Liver (tissue), 8 donors: ENCODE measurements at regions not wholly inside any gene's neighbourhood (a gene's known extent, or its start where the extent isn't known, plus 50 kb on each side); places are given as distances from the start of the nearest gene placed in this dataset.

Source experiments
- DNase-seq: peaks from one replicate; pipeline ENCODE4 v3.0.0-alpha.2; 2017; ENCODE audit warnings: low spot score
- H3K27ac ChIP-seq, 2 donors: one replicate each; pipeline ENCODE4 v1.7.0; 2013; ENCODE audit warnings: inconsistent platforms in 2 of 2, low read length in 2 of 2, control low read depth in 1 of 2, low read depth in 1 of 2, mild to moderate bottlenecking in 1 of 2
- H3K27me3 ChIP-seq, 4 donors: one replicate each; pipeline versions ENCODE4 v1.6.1 to v1.7.0; 2013; ENCODE audit warnings: low read length in 3 of 4, inconsistent platforms in 1 of 4, mild to moderate bottlenecking in 1 of 4, moderate library complexity in 1 of 4; ENCODE audit not compliant: control insufficient read depth in 4 of 4, insufficient read depth in 4 of 4
- H3K36me3 ChIP-seq, 4 donors: one replicate each; pipeline versions ENCODE4 v1.6.1 to v1.7.0; 2013; ENCODE audit warnings: low read length in 3 of 4, mild to moderate bottlenecking in 3 of 4, low read depth in 1 of 4, moderate library complexity in 1 of 4; ENCODE audit not compliant: control insufficient read depth in 4 of 4, insufficient read depth in 3 of 4
- H3K4me1 ChIP-seq, 4 donors: one replicate each; pipeline versions ENCODE4 v1.6.1 to v1.7.0; 2013; ENCODE audit warnings: low read length in 3 of 4, mild to moderate bottlenecking in 3 of 4, moderate library complexity in 1 of 4; ENCODE audit not compliant: control insufficient read depth in 4 of 4, insufficient read depth in 4 of 4
- H3K4me3 ChIP-seq, 3 donors: one replicate each; pipeline versions ENCODE4 v1.6.1 to v1.7.0; 2013; ENCODE audit warnings: low read length in 3 of 3, control low read depth in 1 of 3, low read depth in 1 of 3, mild to moderate bottlenecking in 1 of 3
- H3K9ac ChIP-seq, 2 donors: one replicate each; pipeline ENCODE4 v1.7.0; 2013; ENCODE audit warnings: low read length in 2 of 2, mild to moderate bottlenecking in 2 of 2, moderate library complexity in 2 of 2, control low read depth in 1 of 2, low read depth in 1 of 2
- H3K9me3 ChIP-seq, 4 donors: one replicate each; pipeline versions ENCODE4 v1.6.1 to v1.7.0; 2013; ENCODE audit warnings: low read length in 3 of 4; ENCODE audit not compliant: control insufficient read depth in 4 of 4
- EGR1 ChIP-seq, 2 donors: IDR thresholded peaks; 2 replicates each; pipeline ENCODE4 v1.6.1; 2016 to 2018; ENCODE audit warnings: antibody characterized with exemption in 2 of 2, low read depth in 2 of 2
- FOXA1 ChIP-seq: IDR thresholded peaks from 2 replicates; pipeline ENCODE4 v1.6.1; 2016; ENCODE audit warnings: antibody characterized with exemption
- FOXA2 ChIP-seq: IDR thresholded peaks from 2 replicates; pipeline ENCODE4 v1.6.1; 2016; ENCODE audit warnings: antibody characterized with exemption
- GABPA ChIP-seq, 2 donors: IDR thresholded peaks in 1 of 2; conservative IDR thresholded peaks in 1 of 2; 2 replicates each; pipeline ENCODE4 v1.6.1; 2016; ENCODE audit warnings: antibody characterized with exemption in 2 of 2, mild to moderate bottlenecking in 1 of 2, moderate library complexity in 1 of 2
- HNF4A ChIP-seq, 2 donors: conservative IDR thresholded peaks; 2 replicates each; pipeline ENCODE4 v1.6.1; 2016; ENCODE audit warnings: antibody characterized with exemption in 2 of 2, mild to moderate bottlenecking in 2 of 2
- HNF4G ChIP-seq: IDR thresholded peaks from 2 replicates; pipeline ENCODE4 v1.6.1; 2016; ENCODE audit warnings: antibody characterized with exemption
- JUND ChIP-seq, 2 donors: IDR thresholded peaks; 2 replicates each; pipeline ENCODE4 v1.6.1; 2016; ENCODE audit warnings: antibody characterized with exemption in 2 of 2
- NR2F2 ChIP-seq: IDR thresholded peaks from 2 replicates; pipeline ENCODE4 v1.6.1; 2016; ENCODE audit warnings: antibody characterized with exemption
- RAD21 ChIP-seq, 2 donors: IDR thresholded peaks; 2 replicates each; pipeline ENCODE4 v1.6.1; 2016; ENCODE audit warnings: antibody characterized with exemption in 2 of 2, mild to moderate bottlenecking in 2 of 2
- RXRA ChIP-seq, 2 donors: IDR thresholded peaks; 2 replicates each; pipeline ENCODE4 v1.6.1; 2017 to 2018; ENCODE audit warnings: antibody characterized with exemption in 2 of 2, mild to moderate bottlenecking in 1 of 2
- SP1 ChIP-seq: IDR thresholded peaks from 2 replicates; pipeline ENCODE4 v1.6.1; 2018; ENCODE audit warnings: antibody characterized with exemption, mild to moderate bottlenecking
- TAF1 ChIP-seq: conservative IDR thresholded peaks from 2 replicates; pipeline ENCODE4 v1.6.1; 2016; ENCODE audit warnings: antibody characterized with exemption, mild to moderate bottlenecking
- YY1 ChIP-seq: IDR thresholded peaks from 2 replicates; pipeline ENCODE4 v1.6.1; 2016; ENCODE audit warnings: antibody characterized with exemption, mild to moderate bottlenecking
- WGBS: extraction: QIAGEN DNeasy Blood & Tissue Kit; methylation state at CpG from one replicate; pipeline ENCODE4 v1.1.7; 2013; 5-methylcytosine and 5-hydroxymethylcytosine counted together
- TF ChIP-seq, protein P1 (sequence below): IDR thresholded peaks from 2 replicates; pipeline ENCODE4 v1.6.1; 2016; ENCODE audit warnings: antibody characterized with exemption
- TF ChIP-seq, protein P2 (sequence below): IDR thresholded peaks from 2 replicates; pipeline ENCODE4 v1.6.1; 2016; ENCODE audit warnings: antibody characterized with exemption, mild to moderate bottlenecking
- TF ChIP-seq, protein P3 (sequence below): fragments of 150-350 bp; IDR thresholded peaks from 2 replicates; pipeline ENCODE4 v1.5.1; 2017; ENCODE audit warnings: improper control_type of control experiment, low read depth, low read length; ENCODE audit not compliant: missing input control
- TF ChIP-seq, protein P4 (sequence below): IDR thresholded peaks from 2 replicates; pipeline ENCODE4 v1.6.1; 2016; ENCODE audit warnings: antibody characterized with exemption
- TF ChIP-seq, protein P5 (sequence below): IDR thresholded peaks from 2 replicates; pipeline ENCODE4 v1.6.1; 2016; ENCODE audit warnings: antibody characterized with exemption
- donor health status: healthy.
- donor health status: healthy.
- donor health status: healthy.
- donor health status: healthy.
- donor health status: healthy.

DNA sequence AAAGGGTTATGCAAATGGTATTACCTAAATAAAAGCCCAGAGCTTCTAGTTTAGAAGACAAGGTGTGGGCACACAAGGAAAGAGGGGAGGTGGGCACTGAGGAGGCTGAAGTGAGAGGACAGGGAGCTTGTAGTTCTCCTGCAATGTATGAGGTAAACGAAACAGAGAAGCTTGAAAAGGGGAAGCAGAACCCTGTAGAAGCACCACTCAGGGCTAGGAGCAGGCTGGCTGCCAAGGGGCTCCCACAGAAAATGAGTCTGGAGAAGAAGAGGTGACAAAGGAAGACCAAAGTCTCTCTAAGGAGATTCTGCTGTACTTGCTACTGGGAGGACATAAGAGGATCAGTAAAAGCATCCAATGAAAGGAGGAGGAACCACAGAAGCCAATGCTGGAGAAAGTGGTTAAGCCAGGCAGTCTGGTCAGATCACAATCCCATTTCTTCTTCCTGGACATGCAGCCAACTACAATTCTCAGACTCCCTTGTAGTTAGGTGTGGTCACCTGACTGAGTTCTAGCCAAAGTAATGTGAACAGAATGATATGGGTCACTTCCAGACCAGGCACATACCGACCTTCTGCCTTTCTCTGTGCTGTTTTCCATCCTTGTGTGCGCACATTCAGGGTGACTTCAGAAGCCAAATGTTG is 174.5 kb upstream of the MAP3K1 start:
- Histone ChIP-seq H3K4me1 (peaks cover 4 to 27% (median 25%) of the 10 kb centered on the region in 4 donors), H3K9me3 (no peaks in the 10 kb centered on the region), H3K27ac (no peak overlapping the region), H3K9ac (no peak overlapping the region), H3K4me3 (no peak overlapping the region), H3K27me3 (no peaks in the 10 kb centered on the region), H3K36me3 (no peaks in the 10 kb centered on the region)
- TF ChIP-seq YY1 (no peak), SP1 (no peak), TAF1 (no peak), FOXA2 (no peak), EGR1 (IDR thresholded peaks at IDR 0.05; ENCODE audit: low read depth in 2 of 2) (no peak), RAD21 (IDR thresholded peaks at IDR 0.05) (no peak), JUND (IDR thresholded peaks at IDR 0.05) (no peak), NR2F2 (no peak)
- TF ChIP-seq, protein P1, sequence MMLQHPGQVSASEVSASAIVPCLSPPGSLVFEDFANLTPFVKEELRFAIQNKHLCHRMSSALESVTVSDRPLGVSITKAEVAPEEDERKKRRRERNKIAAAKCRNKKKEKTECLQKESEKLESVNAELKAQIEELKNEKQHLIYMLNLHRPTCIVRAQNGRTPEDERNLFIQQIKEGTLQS: no peak
- TF ChIP-seq, protein P2, sequence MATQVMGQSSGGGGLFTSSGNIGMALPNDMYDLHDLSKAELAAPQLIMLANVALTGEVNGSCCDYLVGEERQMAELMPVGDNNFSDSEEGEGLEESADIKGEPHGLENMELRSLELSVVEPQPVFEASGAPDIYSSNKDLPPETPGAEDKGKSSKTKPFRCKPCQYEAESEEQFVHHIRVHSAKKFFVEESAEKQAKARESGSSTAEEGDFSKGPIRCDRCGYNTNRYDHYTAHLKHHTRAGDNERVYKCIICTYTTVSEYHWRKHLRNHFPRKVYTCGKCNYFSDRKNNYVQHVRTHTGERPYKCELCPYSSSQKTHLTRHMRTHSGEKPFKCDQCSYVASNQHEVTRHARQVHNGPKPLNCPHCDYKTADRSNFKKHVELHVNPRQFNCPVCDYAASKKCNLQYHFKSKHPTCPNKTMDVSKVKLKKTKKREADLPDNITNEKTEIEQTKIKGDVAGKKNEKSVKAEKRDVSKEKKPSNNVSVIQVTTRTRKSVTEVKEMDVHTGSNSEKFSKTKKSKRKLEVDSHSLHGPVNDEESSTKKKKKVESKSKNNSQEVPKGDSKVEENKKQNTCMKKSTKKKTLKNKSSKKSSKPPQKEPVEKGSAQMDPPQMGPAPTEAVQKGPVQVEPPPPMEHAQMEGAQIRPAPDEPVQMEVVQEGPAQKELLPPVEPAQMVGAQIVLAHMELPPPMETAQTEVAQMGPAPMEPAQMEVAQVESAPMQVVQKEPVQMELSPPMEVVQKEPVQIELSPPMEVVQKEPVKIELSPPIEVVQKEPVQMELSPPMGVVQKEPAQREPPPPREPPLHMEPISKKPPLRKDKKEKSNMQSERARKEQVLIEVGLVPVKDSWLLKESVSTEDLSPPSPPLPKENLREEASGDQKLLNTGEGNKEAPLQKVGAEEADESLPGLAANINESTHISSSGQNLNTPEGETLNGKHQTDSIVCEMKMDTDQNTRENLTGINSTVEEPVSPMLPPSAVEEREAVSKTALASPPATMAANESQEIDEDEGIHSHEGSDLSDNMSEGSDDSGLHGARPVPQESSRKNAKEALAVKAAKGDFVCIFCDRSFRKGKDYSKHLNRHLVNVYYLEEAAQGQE: no peak
- TF ChIP-seq, protein P3, sequence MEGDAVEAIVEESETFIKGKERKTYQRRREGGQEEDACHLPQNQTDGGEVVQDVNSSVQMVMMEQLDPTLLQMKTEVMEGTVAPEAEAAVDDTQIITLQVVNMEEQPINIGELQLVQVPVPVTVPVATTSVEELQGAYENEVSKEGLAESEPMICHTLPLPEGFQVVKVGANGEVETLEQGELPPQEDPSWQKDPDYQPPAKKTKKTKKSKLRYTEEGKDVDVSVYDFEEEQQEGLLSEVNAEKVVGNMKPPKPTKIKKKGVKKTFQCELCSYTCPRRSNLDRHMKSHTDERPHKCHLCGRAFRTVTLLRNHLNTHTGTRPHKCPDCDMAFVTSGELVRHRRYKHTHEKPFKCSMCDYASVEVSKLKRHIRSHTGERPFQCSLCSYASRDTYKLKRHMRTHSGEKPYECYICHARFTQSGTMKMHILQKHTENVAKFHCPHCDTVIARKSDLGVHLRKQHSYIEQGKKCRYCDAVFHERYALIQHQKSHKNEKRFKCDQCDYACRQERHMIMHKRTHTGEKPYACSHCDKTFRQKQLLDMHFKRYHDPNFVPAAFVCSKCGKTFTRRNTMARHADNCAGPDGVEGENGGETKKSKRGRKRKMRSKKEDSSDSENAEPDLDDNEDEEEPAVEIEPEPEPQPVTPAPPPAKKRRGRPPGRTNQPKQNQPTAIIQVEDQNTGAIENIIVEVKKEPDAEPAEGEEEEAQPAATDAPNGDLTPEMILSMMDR: no peak
- TF ChIP-seq, protein P4, sequence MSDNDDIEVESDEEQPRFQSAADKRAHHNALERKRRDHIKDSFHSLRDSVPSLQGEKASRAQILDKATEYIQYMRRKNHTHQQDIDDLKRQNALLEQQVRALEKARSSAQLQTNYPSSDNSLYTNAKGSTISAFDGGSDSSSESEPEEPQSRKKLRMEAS: no peak
- TF ChIP-seq, protein P5, sequence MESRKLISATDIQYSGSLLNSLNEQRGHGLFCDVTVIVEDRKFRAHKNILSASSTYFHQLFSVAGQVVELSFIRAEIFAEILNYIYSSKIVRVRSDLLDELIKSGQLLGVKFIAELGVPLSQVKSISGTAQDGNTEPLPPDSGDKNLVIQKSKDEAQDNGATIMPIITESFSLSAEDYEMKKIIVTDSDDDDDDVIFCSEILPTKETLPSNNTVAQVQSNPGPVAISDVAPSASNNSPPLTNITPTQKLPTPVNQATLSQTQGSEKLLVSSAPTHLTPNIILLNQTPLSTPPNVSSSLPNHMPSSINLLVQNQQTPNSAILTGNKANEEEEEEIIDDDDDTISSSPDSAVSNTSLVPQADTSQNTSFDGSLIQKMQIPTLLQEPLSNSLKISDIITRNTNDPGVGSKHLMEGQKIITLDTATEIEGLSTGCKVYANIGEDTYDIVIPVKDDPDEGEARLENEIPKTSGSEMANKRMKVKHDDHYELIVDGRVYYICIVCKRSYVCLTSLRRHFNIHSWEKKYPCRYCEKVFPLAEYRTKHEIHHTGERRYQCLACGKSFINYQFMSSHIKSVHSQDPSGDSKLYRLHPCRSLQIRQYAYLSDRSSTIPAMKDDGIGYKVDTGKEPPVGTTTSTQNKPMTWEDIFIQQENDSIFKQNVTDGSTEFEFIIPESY: no peak
- DNase-seq: no peak
- WGBS: 78% methylated on average over 3 of the region's 3 CpGs

DNA sequence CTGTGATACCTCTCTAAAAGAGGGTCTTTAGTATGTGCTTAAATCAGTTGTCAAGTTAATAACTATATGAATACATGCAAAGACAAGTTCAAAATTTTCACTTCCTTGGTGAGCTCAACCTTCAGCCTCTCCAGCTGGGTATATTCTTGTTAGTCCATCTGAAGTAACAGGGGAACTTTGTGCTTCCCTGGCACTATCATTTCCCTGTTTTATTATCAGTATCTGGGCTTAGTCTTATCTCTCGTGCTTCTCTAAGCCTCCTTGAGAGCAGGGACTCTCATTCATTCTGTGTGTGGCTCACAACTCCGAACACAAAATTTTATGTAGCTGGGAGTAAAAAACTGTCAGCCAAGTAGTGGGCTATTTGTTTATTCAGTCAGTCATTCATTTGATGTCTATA is 175.9 kb upstream of the MAP3K1 start:
- 83% methylated on average over 2 of the region's 2 CpGs for whole genome bisulfite sequencing
- H3K9me3 ChIP-seq: no peaks in the 10 kb centered on the region
- peaks cover 4 to 27% (median 25%) of the 10 kb centered on the region in 4 donors for H3K4me1 ChIP-seq
- no peak overlapping the region for H3K4me3 ChIP-seq
- no peak overlapping the region for H3K27ac ChIP-seq
- DNase-seq: no peak
- no peak overlapping the region for H3K9ac ChIP-seq
- H3K27me3 ChIP-seq: no peaks in the 10 kb centered on the region
- H3K36me3 ChIP-seq: no peaks in the 10 kb centered on the region
- TF ChIP-seq, protein P1: no peak
- no peak for TF ChIP-seq NR2F2
- no peak for TF ChIP-seq RXRA (IDR thresholded peaks at IDR 0.05)
- TF ChIP-seq YY1: no peak
- TF ChIP-seq JUND (IDR thresholded peaks at IDR 0.05): no peak
- no peak for TF ChIP-seq HNF4A (conservative IDR thresholded peaks at IDR 0.05)
- TF ChIP-seq, protein P4: no peak
- no peak for TF ChIP-seq HNF4G
- no peak for TF ChIP-seq GABPA (IDR thresholded peaks at IDR 0.05 in 1 of 2, conservative IDR thresholded peaks at IDR 0.05 in 1 of 2)
- TF ChIP-seq, protein P5: no peak
- TF ChIP-seq SP1: no peak
- no peak for TF ChIP-seq FOXA1
- TF ChIP-seq EGR1 (IDR thresholded peaks at IDR 0.05; ENCODE audit: low read depth in 2 of 2): no peak
